ENCODE measurements at regions not wholly inside any gene's neighbourhood (a gene's known extent, or its start where the extent isn't known, plus 50 kb on each side); places are given as distances from the start of the nearest gene placed in this dataset.

GRCh38 chr20:60491051-60491581 lies 532.9 kb downstream of the CDH26 start:
- no peaks in the 10 kb centered on the region for H3K27me3 ChIP-seq
- DNase-seq = no peak
- no peak overlapping the region for H3K27ac ChIP-seq
- TF ChIP-seq, protein P1, sequence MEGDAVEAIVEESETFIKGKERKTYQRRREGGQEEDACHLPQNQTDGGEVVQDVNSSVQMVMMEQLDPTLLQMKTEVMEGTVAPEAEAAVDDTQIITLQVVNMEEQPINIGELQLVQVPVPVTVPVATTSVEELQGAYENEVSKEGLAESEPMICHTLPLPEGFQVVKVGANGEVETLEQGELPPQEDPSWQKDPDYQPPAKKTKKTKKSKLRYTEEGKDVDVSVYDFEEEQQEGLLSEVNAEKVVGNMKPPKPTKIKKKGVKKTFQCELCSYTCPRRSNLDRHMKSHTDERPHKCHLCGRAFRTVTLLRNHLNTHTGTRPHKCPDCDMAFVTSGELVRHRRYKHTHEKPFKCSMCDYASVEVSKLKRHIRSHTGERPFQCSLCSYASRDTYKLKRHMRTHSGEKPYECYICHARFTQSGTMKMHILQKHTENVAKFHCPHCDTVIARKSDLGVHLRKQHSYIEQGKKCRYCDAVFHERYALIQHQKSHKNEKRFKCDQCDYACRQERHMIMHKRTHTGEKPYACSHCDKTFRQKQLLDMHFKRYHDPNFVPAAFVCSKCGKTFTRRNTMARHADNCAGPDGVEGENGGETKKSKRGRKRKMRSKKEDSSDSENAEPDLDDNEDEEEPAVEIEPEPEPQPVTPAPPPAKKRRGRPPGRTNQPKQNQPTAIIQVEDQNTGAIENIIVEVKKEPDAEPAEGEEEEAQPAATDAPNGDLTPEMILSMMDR (IDR thresholded peaks at IDR 0.05) = no peak
- no peak for TF ChIP-seq POLR2A (IDR thresholded peaks at IDR 0.05)
- TF ChIP-seq EP300 (IDR thresholded peaks at IDR 0.05) = no peak
- WGBS, 3 donors = 11 to 46% (median 18%) methylated on average over 5 of the region's 5 CpGs
- no peaks in the 10 kb centered on the region for H3K36me3 ChIP-seq
- no peak overlapping the region for H3K4me3 ChIP-seq
- intact Hi-C loops (cut with DNase I) = no loop called here
- H3K4me1 ChIP-seq (ENCODE audit: insufficient read depth) = no peaks in the 10 kb centered on the region
- no peaks in the 10 kb centered on the region for H3K9me3 ChIP-seq

- WGBS, 3 donors = 84 to 90% (median 88%) methylated on average over 3 of the region's 3 CpGs
- DNase-seq = no peak
- Histone ChIP-seq H3K4me1 (ENCODE audit: insufficient read depth) (no peaks in the 10 kb centered on the region), H3K27me3 (no peaks in the 10 kb centered on the region), H3K9me3 (no peaks in the 10 kb centered on the region), H3K4me3 (no peak overlapping the region), H3K27ac (no peak overlapping the region), H3K36me3 (no peaks in the 10 kb centered on the region)
- no peak for TF ChIP-seq EP300 (IDR thresholded peaks at IDR 0.05)
- TF ChIP-seq, protein P1 (IDR thresholded peaks at IDR 0.05) = no peak
- no peak for TF ChIP-seq POLR2A (IDR thresholded peaks at IDR 0.05)
- intact Hi-C loops (cut with DNase I) = no loop called here
These were observed 536.3 kb downstream of the CDH26 start for GRCh38 chr20:60494476-60494875.

GRCh38 chr20:60497298-60498035 lies 539.2 kb downstream of the CDH26 start:
- Histone ChIP-seq H3K27ac (no peak overlapping the region), H3K27me3 (no peaks in the 10 kb centered on the region), H3K4me1 (ENCODE audit: insufficient read depth) (no peaks in the 10 kb centered on the region), H3K4me3 (no peak overlapping the region), H3K36me3 (no peaks in the 10 kb centered on the region), H3K9me3 (no peaks in the 10 kb centered on the region)
- no peak for DNase-seq
- TF ChIP-seq EP300 (IDR thresholded peaks at IDR 0.05) (no peak), POLR2A (IDR thresholded peaks at IDR 0.05) (no peak)
- TF ChIP-seq, protein P1 (IDR thresholded peaks at IDR 0.05) = no peak
- 56 to 80% (median 75%) methylated on average over 4 of the region's 4 CpGs for WGBS, 3 donors
- intact Hi-C loops (cut with DNase I) = no loop called here

- Histone ChIP-seq H3K4me3 (no peak overlapping the region), H3K9me3 (no peaks in the 10 kb centered on the region), H3K27ac (no peak overlapping the region), H3K36me3 (no peaks in the 10 kb centered on the region), H3K4me1 (ENCODE audit: insufficient read depth) (no peaks in the 10 kb centered on the region), H3K27me3 (no peaks in the 10 kb centered on the region)
- DNase-seq = no peak
- TF ChIP-seq EP300 (IDR thresholded peaks at IDR 0.05) = no peak
- TF ChIP-seq POLR2A (IDR thresholded peaks at IDR 0.05) = no peak
- TF ChIP-seq, protein P1 (IDR thresholded peaks at IDR 0.05) = no peak
- 82 to 88% (median 86%) methylated on average over 4 of the region's 4 CpGs for WGBS, 3 donors
- intact Hi-C loops (cut with DNase I) = no loop called here
These were observed 541.9 kb downstream of the CDH26 start for GRCh38 chr20:60500038-60500701.
